ENCODE measurements at regions not wholly inside any gene's neighbourhood (a gene's known extent, or its start where the extent isn't known, plus 50 kb on each side); places are given as distances from the start of the nearest gene placed in this dataset.
A peak's percentile ranks its signal among the peaks of the same experiment; 100 is the strongest.

- BruUV-seq (replicated peaks): no TSS peak
- ChIA-PET CTCF (no interaction called here), POLR2A (ENCODE audit: low non-redundant PET) (no interaction called here)
- no peaks in the 10 kb centered on the region for H3K27me3 ChIP-seq (replicated peaks; ENCODE audit: insufficient read depth, low read depth, low read length, poor library complexity)
- H3K9me3 ChIP-seq (ENCODE audit: low read depth, low read length, poor library complexity, severe bottlenecking): no peaks in the 10 kb centered on the region
- H3K4me3 ChIP-seq (ENCODE audit: low read depth, low read length, poor library complexity, severe bottlenecking): no peak overlapping the region
- intact Hi-C loops (cut with micrococcal nuclease; ENCODE audit: unreplicated experiment): loop anchor here (10.0 kb wide), 1 partner anchor 920 kb away; no protein-coding TSS in a partner anchor
- peak; percentile 66 for DNase-seq (ENCODE audit: low spot score)
- H3K36me3 ChIP-seq (ENCODE audit: insufficient read depth, low read length, poor library complexity, severe bottlenecking): no peaks in the 10 kb centered on the region
- no peak for TF ChIP-seq EZH2 (IDR thresholded peaks at IDR 0.05; ENCODE audit: borderline replicate concordance, low read depth, low read length, poor library complexity, severe bottlenecking)
- TF ChIP-seq, protein P1, sequence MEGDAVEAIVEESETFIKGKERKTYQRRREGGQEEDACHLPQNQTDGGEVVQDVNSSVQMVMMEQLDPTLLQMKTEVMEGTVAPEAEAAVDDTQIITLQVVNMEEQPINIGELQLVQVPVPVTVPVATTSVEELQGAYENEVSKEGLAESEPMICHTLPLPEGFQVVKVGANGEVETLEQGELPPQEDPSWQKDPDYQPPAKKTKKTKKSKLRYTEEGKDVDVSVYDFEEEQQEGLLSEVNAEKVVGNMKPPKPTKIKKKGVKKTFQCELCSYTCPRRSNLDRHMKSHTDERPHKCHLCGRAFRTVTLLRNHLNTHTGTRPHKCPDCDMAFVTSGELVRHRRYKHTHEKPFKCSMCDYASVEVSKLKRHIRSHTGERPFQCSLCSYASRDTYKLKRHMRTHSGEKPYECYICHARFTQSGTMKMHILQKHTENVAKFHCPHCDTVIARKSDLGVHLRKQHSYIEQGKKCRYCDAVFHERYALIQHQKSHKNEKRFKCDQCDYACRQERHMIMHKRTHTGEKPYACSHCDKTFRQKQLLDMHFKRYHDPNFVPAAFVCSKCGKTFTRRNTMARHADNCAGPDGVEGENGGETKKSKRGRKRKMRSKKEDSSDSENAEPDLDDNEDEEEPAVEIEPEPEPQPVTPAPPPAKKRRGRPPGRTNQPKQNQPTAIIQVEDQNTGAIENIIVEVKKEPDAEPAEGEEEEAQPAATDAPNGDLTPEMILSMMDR (conservative IDR thresholded peaks at IDR 0.05; ENCODE audit: low read depth, low read length): no peak
- no peak overlapping the region for H3K27ac ChIP-seq (ENCODE audit: low read depth, low read length, poor library complexity, severe bottlenecking)
- peaks cover 15% of the 10 kb centered on the region for H3K4me1 ChIP-seq (ENCODE audit: insufficient read depth, low read length, poor library complexity, severe bottlenecking)
Observed at GRCh38 chr13:74674720-74675119, 540.5 kb upstream of the KLF12 start.

DNA sequence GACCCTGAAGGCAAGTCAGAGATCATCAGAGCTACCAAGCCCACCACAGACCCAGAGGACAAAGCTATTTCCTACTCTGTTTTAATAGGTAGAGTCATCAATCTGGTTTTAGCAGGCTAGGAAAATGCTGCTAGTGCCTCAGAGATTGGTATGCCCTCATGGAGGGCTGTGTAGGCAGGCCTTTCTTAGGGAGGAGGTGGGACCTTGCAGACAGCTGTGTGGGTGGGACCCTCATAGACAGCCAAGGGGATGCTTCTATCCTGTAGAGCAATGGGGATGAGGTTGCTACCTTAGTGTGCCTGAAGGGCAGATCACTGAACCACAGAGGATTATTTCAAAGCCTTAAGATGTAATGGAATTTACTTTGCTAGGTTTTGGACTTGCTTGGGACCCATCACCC, 534.9 kb upstream of the KLF12 start:
- Histone ChIP-seq H3K36me3 (ENCODE audit: insufficient read depth, low read length, poor library complexity, severe bottlenecking) (no peaks in the 10 kb centered on the region), H3K27ac (ENCODE audit: low read depth, low read length, poor library complexity, severe bottlenecking) (no peak overlapping the region), H3K4me1 (ENCODE audit: insufficient read depth, low read length, poor library complexity, severe bottlenecking) (peaks cover 2% of the 10 kb centered on the region), H3K4me3 (ENCODE audit: low read depth, low read length, poor library complexity, severe bottlenecking) (no peak overlapping the region), H3K27me3 (replicated peaks; ENCODE audit: insufficient read depth, low read depth, low read length, poor library complexity) (no peaks in the 10 kb centered on the region), H3K9me3 (ENCODE audit: low read depth, low read length, poor library complexity, severe bottlenecking) (no peaks in the 10 kb centered on the region)
- ChIA-PET CTCF (no interaction called here), POLR2A (ENCODE audit: low non-redundant PET) (no interaction called here)
- intact Hi-C loops (cut with micrococcal nuclease; ENCODE audit: unreplicated experiment): no loop called here
- BruUV-seq (replicated peaks): no TSS peak
- TF ChIP-seq, protein P1 (conservative IDR thresholded peaks at IDR 0.05; ENCODE audit: low read depth, low read length): no peak
- no peak for TF ChIP-seq EZH2 (IDR thresholded peaks at IDR 0.05; ENCODE audit: borderline replicate concordance, low read depth, low read length, poor library complexity, severe bottlenecking)
- no peak for DNase-seq (ENCODE audit: low spot score)

- no peak for DNase-seq (ENCODE audit: low spot score)
- no peaks in the 10 kb centered on the region for H3K27me3 ChIP-seq (replicated peaks; ENCODE audit: insufficient read depth, low read depth, low read length, poor library complexity)
- BruUV-seq (replicated peaks): no TSS peak
- H3K36me3 ChIP-seq (ENCODE audit: insufficient read depth, low read length, poor library complexity, severe bottlenecking): no peaks in the 10 kb centered on the region
- intact Hi-C loops (cut with micrococcal nuclease; ENCODE audit: unreplicated experiment): no loop called here
- no peak for TF ChIP-seq EZH2 (IDR thresholded peaks at IDR 0.05; ENCODE audit: borderline replicate concordance, low read depth, low read length, poor library complexity, severe bottlenecking)
- TF ChIP-seq, protein P1 (conservative IDR thresholded peaks at IDR 0.05; ENCODE audit: low read depth, low read length): no peak
- no peak overlapping the region for H3K27ac ChIP-seq (ENCODE audit: low read depth, low read length, poor library complexity, severe bottlenecking)
- no peaks in the 10 kb centered on the region for H3K4me1 ChIP-seq (ENCODE audit: insufficient read depth, low read length, poor library complexity, severe bottlenecking)
- H3K4me3 ChIP-seq (ENCODE audit: low read depth, low read length, poor library complexity, severe bottlenecking): no peak overlapping the region
- POLR2A ChIA-PET (ENCODE audit: low non-redundant PET): no interaction called here
- CTCF ChIA-PET: no interaction called here
- no peaks in the 10 kb centered on the region for H3K9me3 ChIP-seq (ENCODE audit: low read depth, low read length, poor library complexity, severe bottlenecking)
Observed at GRCh38 chr13:74667656-74668203, 533.5 kb upstream of the KLF12 start.
